Activated CD4-positive, alpha-beta T cell treated with anti-CD3 and anti-CD28 coated beads for 1 hour (primary cell): ENCODE measurements at regions not wholly inside any gene's neighbourhood (a gene's known extent, or its start where the extent isn't known, plus 50 kb on each side); places are given as distances from the start of the nearest gene placed in this dataset.

Experiments used
- DNase-seq: peaks from one replicate; pipeline ENCODE4 v3.0.0-alpha.2; 2020

DNA sequence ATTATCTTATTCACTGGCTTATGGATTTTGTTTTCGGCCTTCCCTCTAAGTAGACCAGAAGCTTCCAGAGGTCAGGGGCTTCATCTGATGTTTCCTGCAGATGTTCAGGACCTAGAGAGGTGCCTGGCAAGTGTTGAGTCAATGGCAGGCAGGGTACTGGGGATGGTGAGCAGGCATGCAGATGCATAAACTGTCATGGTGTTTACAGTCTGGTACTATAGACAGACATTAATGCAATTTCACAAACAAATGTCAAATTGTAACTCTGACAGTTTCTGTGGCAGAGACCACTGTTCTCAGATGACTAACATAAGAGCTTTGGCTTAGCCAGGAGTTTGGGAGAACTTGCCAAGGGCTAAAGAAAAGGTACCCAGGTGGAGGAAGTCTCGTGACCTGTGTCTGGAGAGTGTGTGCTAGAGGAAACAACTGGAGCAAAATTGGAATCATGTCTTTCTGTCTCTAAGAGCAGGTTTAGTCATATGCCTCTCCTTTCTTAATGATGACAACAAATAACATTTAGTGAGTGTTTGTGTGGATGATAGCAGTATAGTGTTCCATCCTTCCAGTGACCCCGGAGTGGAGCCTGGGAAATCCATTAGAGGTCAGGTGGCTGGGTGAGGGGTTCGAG lies 53.7 kb upstream of the TRAK1 start:
- no peak for DNase-seq

DNA sequence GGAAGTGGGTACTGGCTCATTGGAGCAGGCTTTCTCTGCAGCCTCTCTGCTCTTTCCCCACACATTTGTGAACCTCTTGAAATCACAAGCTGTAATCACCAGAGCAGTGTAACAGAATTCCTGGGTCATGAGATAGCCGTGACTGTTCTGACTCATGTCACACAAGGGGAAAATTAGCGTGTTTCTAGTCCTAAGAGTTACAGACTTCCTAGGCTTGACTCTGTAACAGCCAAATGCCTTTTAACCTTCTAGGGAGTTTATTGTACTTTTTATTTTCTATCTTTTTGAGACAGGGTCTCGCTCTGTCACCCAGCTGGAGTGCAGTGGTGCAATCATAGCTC lies 54.7 kb upstream of the TRAK1 start:
- DNase-seq, result no peak

GRCh38 chr3:42035816-42036482 lies 55.2 kb upstream of the TRAK1 start:
- no peak for DNase-seq

GRCh38 chr3:42035007-42035406 lies 56.1 kb upstream of the TRAK1 start:
- no peak for DNase-seq

- no peak for DNase-seq
Observed at GRCh38 chr3:42033741-42034140, 57.4 kb upstream of the TRAK1 start.

GRCh38 chr3:42032693-42033349 lies 58.3 kb upstream of the TRAK1 start:
- no peak for DNase-seq

DNA sequence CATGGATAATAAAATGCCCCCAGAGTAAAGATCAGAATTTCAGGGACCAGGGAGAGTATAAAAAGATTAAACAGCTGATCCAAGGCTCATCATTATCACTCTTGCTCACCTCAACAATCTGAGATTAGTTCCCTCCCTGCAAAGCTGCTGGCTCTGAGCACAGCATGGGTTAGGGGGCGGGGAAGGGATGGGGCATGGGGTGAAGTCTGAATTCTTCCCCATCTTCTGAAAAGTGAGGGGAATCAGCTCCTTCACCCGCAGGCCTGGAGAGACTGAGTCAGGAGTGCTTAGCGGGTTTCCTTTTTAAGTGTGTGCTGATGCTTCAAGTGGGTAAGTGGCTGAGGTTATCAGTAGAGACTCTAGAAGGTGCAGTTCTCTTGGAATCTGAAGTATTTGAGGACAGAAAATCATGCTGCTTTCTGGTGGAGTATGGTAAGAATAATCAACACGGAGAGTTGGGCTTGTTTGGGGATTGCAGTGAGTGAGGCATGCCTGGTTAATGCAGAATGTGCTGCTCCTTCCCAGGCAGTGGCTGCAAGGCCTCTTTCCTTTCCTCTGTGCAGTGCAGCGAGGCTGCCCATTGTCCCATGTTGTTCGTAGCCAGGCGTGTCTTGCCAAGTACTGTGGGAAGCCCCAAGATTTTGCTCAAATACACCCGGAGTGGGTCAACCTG lies 59.2 kb upstream of the TRAK1 start:
- no peak for DNase-seq

- DNase-seq, result no peak
Observed at GRCh38 chr3:42028474-42028873, 62.7 kb upstream of the TRAK1 start.

- no peak for DNase-seq
Observed at GRCh38 chr3:42027571-42027970, 63.6 kb upstream of the TRAK1 start.

DNA sequence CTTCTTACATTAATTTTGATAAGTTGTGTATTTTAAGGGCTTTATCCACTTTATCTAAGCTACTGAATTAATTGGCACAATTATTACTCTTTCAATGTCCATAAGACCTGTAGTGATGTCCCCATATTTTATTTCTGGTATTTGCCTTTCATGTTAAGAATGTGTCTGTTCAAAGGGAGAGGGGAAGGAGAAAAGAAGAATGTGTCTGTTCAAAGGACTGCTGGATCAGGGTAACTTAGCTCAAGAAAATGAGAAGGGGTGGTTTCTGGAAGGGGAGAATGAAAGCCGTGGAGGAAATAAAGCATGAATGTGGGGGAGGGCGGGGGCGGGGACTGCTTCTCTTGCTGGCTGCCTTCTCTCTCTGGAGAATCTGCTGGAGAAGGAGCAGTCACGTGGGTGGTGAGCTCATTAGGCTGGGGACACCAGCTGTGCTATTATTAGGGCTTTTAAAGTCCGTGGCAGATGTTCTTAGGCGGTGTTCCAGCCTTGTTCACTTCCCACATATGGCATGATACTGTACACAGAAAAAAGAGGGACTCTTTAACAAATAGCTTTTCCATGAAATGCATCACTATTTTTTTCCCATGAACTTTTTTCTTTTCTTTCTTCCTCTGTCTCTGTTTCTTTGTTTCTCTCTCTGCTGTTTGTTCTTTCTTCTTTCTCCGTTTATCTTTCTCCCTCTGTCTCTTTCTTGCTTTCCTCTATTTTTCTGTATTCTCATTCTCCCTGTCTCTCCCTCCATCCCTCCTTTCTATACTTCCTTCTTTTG lies 63.7 kb upstream of the ULK4 start:
- no peak for DNase-seq

DNA sequence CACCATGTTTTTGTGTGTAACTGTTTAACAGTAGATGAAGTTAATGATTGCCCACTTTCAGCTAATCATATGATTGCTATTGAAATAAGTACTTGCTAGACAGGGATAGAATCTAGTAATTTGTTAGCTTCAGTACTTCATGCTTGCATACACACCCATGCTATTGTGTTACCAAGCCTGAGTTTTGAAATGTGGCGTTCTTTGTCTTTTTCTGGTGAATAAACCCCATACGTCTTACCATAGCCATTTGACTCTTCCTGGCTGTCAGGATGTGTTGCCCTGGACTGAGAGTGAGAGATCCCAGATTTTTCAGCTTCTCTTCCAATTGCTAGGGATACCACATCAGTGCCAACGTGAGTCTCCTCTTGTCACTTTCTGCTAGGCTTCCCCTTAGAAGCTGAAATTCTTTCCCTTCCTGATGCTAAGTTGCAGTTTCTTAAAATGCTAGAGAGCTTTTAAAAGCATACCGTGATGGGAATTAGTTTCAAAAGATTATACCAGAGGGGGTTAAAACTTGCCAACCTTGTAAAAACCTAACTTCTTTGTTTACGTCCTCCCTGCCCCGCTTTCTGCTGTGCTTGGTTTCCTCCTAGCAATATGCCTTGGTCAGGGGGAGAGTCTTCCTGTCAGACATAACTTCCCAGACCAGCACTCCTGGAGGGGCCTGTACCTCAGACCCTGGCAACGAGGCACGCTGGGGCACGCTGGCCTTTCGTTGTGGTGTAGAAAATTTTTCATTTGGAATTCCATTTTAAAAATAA lies 62.9 kb upstream of the ULK4 start:
- no peak for DNase-seq

GRCh38 chr3:42023380-42023779 lies 61.5 kb upstream of the ULK4 start:
- DNase-seq, result no peak

- DNase-seq, result no peak
Observed at GRCh38 chr3:42022355-42022754, 60.5 kb upstream of the ULK4 start.

DNA sequence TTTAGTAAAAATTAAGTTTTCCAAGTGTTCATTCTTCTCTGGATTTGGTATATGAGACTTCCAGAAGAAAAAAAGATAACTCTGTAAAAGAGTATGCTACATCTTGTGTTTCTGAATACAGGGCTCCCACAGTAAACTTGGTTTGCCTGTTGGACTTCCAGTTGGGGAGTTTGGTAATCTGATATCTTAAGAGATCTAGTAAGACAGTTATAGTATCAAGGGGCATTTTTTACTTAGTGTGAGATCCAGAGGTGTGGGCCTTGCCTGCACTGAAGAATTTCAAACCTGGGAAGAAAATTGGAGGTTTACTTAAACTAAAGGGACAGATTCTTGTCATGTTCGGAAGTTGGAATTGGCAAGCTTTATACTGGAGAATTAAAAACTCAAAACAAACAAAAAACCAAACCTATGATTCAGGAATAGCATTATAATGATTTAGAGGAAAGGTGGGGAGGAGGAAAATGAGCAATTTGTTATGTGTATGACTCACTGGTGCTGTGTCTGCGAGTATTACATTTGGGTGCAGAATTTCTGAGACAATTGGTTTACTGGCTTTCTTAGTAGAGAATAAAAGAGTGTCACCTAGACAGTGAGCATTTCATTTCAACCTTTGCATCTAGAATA lies 58.9 kb upstream of the ULK4 start:
- no peak for DNase-seq

GRCh38 chr3:42019953-42020260 lies 58.0 kb upstream of the ULK4 start:
- no peak for DNase-seq

DNA sequence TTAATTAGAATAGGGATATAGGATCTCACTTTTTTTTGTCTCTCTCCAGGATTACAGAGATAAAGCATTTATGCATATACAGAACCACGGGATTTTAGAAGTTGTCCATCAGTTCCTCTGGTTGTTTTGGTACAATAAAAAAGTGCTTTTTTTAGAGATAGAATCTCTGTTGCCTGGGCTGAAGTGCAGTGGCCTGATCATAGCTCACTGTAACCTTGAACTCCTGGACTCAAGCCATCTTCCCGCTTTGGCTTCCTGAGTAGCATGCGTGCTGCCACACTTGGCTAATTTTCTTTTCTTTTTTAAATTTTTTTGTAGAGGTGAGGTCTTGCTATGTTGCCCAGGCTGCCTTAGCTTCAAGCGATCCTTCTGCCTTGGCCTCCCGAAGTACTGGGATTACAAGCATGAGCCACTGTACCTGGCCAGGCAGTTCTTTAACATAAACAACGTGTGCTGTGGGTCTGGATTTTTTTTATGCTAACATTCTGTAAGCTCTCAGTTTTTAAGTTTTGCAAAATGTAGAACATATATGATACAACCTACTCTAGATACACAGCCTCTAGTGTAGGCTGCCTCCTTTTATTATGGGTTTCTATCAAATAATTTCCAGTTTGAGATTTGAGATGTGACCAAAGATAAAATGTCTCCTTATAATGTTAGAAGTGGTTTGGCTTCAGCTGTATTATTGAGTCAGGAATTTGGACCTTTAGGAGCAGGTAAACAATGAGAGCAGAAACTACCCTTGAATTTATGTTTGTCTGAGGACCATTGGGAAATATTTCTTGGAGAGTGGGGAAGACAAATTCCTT lies 57.4 kb upstream of the ULK4 start:
- DNase-seq, result no peak

DNA sequence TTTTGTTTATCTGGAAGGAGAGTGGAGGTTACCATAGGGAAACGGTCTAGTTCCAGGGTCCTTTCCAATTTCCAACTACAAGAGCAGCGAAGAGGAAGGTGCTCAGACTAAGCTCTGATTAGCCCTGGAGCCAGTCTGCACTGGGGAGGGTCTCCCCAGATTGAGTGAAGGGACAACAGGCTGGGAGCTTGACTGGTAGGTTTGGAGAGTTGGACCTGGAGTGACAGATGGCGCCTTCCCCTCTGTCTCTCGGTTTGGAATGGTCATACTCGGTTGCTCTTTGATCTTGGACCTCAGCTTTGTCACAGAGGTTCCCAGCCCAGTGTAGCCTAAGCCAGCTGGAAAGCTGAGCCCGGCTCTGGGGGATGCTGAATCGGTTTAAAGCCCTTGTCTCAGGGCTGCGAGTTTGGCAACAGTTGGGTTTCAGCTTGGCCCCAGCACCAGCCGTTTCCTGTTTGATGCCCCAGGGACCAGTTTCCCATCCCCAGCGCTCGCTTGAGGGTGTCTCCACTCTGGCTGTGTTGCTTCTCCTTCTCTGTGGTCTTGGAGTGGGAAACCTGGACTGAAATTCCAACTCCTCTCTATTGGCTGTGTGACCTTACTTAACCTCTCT lies 53.1 kb upstream of the ULK4 start:
- DNase-seq, result no peak

DNA sequence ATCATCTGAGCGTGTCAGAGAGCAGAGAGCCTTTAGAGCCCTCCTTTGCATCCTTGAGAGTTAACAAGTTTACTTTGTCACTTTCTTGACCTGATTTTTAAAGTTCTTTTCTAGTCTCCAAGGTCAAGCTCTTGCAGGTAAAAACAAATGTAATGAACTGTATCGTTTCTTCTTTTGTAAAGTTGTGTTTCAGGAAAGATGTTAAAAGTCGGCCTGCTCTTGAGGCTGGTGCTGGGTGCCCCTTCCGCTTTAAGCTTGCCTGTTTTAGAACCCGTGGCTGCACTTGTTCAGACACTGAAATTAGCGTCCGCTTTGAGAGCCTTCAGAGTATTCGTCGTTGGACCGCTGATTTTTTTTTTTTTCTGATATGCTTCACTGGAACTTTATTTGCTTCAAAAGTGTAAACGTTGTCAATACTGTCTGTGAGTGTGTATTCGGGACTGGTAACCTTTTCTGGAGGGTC lies 52.6 kb upstream of the ULK4 start:
- no peak for DNase-seq

DNA sequence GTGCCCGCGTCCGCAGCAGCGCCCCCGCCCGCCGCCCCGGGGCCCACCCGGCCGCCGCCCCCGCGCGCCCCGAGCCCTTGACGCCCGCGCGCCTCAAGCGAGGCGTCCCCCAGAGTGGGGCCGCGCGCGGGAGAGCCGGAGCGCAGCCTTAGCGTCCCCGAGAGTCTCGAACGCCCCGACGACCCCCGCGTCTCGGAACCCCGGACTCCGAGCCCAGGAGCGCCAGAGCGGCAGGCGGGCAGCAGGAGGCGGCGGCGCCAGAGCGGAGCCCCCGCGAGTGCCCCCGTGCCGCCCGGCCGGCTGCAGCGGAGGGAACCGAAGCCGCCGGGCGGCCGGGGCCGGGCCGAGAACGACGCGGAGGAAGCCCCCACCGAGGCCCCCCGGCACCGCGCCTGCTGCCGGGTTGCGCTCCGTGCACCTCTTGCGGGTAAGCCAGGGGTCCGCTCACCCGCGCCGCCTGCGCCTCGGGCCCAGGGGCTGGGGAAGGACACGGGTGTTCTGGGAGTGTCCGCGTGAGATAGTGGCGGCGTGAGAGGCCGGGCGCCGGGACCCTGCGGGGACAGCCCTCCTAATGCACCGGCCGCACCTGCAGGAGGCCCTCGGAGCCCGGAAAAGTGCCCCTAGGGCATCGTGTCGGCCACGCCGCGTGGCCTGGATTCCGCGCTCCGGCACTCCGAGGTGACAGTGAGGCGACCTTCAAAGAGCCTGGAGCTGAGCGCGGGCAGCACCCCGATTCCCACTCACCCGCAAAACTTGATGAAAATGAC lies 52.0 kb upstream of the ULK4 start:
- peak; percentile 9 for DNase-seq
